ENCODE measurements at regions not wholly inside any gene's neighbourhood (a gene's known extent, or its start where the extent isn't known, plus 50 kb on each side); places are given as distances from the start of the nearest gene placed in this dataset.
A peak's percentile ranks its signal among the peaks of the same experiment; 100 is the strongest.

DNA sequence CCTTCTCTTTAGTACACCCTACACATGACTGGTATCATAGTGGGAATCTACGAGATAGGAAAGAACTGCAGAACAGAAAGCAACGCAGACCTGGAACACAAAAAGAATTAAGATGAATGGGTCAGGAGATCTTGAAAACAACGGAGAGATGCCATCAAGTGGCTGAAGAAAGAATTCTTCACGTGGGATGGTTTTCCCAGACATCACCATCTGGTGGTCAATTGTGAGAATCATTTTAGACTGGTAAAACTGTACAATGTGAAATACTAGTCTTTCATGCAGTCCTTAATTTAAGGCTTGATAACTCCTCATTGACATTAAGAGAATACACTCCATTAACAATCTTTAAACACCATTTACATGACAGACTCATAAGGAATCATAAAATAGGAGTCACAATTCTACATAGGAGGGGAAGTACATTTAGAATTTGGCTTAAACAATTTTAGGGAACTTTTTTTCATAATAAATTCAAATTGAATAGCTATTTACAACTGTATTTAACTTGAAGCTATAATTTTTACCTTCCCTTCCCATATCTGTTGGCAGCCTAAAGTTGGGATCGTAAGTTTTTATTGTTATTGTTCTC lies 128.4 kb upstream of the TRPM3 start:
- TF ChIP-seq, protein P1, sequence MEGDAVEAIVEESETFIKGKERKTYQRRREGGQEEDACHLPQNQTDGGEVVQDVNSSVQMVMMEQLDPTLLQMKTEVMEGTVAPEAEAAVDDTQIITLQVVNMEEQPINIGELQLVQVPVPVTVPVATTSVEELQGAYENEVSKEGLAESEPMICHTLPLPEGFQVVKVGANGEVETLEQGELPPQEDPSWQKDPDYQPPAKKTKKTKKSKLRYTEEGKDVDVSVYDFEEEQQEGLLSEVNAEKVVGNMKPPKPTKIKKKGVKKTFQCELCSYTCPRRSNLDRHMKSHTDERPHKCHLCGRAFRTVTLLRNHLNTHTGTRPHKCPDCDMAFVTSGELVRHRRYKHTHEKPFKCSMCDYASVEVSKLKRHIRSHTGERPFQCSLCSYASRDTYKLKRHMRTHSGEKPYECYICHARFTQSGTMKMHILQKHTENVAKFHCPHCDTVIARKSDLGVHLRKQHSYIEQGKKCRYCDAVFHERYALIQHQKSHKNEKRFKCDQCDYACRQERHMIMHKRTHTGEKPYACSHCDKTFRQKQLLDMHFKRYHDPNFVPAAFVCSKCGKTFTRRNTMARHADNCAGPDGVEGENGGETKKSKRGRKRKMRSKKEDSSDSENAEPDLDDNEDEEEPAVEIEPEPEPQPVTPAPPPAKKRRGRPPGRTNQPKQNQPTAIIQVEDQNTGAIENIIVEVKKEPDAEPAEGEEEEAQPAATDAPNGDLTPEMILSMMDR (IDR thresholded peaks at IDR 0.05): peak; percentile 32 to 51
- no peak for TF ChIP-seq POLR2A (IDR thresholded peaks at IDR 0.05)

All from suprapubic skin (tissue), 3 donors.